Astrocyte (in vitro differentiated cells and primary cell): ENCODE measurements at regions not wholly inside any gene's neighbourhood (a gene's known extent, or its start where the extent isn't known, plus 50 kb on each side); places are given as distances from the start of the nearest gene placed in this dataset.

Experiments
- CTCF ChIP-seq: IDR thresholded peaks from 2 replicates; pipeline ENCODE4 v1.5.1; 2011; ENCODE audit warnings: low read depth, mild to moderate bottlenecking, inconsistent platforms, low read length, moderate library complexity; ENCODE audit not compliant: insufficient read depth
- EZH2 ChIP-seq: IDR thresholded peaks from 2 replicates; pipeline ENCODE4 v1.6.1; 2012; ENCODE audit warnings: mild to moderate bottlenecking, low read length, inconsistent platforms; ENCODE audit not compliant: insufficient read depth

GRCh38 chr3:88784925-88785324 is 322.5 kb upstream of the EPHA3 start:
- no peak for TF ChIP-seq CTCF
- TF ChIP-seq EZH2, result no peak
